ENCODE measurements at regions not wholly inside any gene's neighbourhood (a gene's known extent, or its start where the extent isn't known, plus 50 kb on each side); places are given as distances from the start of the nearest gene placed in this dataset.

- dilution Hi-C loops (cut with MboI; ENCODE audit: extremely low pct_ligation_motif_present, low sequenced_read_pairs), result no loop called here
- intact Hi-C loops (cut with micrococcal nuclease), result no loop called here
- DNase-seq (ENCODE audit: low read depth, low spot score), result no peak
Measured at GRCh38 chr9:13598738-13599137, 319.2 kb upstream of the MPDZ start.

DNA sequence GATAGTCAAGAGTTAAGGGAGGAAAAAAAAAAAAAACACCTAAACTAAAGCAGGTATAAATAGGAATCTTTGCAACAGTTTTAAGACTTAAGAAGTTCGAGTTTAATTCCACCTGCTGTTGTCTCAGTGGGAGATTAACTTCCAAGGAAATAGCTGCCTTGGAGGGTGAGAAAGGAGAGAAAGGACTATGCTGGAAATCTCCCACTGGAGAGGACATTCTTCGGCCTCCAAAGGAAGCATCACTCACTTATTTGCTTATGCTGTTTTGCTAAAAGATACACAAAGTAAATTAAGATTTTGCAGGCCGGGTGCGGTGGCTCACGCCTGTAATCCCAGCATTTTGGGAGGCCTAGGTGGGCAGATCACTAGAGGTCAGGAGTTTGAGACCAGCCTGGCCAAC is 317.9 kb upstream of the MPDZ start:
- no peaks in the 10 kb centered on the region for H4K20me1 ChIP-seq (replicated peaks; ENCODE audit: control insufficient read depth, extremely low read depth, insufficient read depth, low read length)
- H3K36me3 ChIP-seq (ENCODE audit: control insufficient read depth in 2 of 2, extremely low read depth in 1 of 2, insufficient read depth in 2 of 2, low read length in 2 of 2), result no peaks in the 10 kb centered on the region
- no peak for FAIRE-seq
- no peaks in the 10 kb centered on the region for H3K27me3 ChIP-seq (ENCODE audit: control insufficient read depth in 2 of 2, insufficient read depth in 2 of 2, low read length in 2 of 2)
- H3K9ac ChIP-seq (replicated peaks; ENCODE audit: extremely low read depth, insufficient read depth, low read length), result no peak overlapping the region
- H3K4me1 ChIP-seq (ENCODE audit: control insufficient read depth, extremely low read depth, insufficient read depth, low read length), result no peaks in the 10 kb centered on the region
- dilution Hi-C loops (cut with MboI; ENCODE audit: extremely low pct_ligation_motif_present, low sequenced_read_pairs), result no loop called here
- H3K4me2 ChIP-seq (ENCODE audit: insufficient read depth, low read length), result no peak overlapping the region
- no peak overlapping the region for H2AFZ ChIP-seq (ENCODE audit: low read depth, low read length)
- H3K9me3 ChIP-seq (replicated peaks; ENCODE audit: control insufficient read depth, insufficient read depth, low read length), result no peaks in the 10 kb centered on the region
- POLR2A ChIA-PET, result no interaction called here
- CTCF ChIA-PET, result no interaction called here
- DNase-seq (ENCODE audit: low read depth, low spot score), result no peak
- BruUV-seq (replicated peaks), result no TSS peak
- H3K9me1 ChIP-seq (replicated peaks; ENCODE audit: control insufficient read depth, extremely low read depth, insufficient read depth, low read length), result no peaks in the 10 kb centered on the region
- TF ChIP-seq MAX (IDR thresholded peaks at IDR 0.05; ENCODE audit: insufficient read depth, insufficient read length), result no peak
- TF ChIP-seq MYC (IDR thresholded peaks at IDR 0.05; ENCODE audit: low read depth, low read length), result no peak
- TF ChIP-seq, protein P1, sequence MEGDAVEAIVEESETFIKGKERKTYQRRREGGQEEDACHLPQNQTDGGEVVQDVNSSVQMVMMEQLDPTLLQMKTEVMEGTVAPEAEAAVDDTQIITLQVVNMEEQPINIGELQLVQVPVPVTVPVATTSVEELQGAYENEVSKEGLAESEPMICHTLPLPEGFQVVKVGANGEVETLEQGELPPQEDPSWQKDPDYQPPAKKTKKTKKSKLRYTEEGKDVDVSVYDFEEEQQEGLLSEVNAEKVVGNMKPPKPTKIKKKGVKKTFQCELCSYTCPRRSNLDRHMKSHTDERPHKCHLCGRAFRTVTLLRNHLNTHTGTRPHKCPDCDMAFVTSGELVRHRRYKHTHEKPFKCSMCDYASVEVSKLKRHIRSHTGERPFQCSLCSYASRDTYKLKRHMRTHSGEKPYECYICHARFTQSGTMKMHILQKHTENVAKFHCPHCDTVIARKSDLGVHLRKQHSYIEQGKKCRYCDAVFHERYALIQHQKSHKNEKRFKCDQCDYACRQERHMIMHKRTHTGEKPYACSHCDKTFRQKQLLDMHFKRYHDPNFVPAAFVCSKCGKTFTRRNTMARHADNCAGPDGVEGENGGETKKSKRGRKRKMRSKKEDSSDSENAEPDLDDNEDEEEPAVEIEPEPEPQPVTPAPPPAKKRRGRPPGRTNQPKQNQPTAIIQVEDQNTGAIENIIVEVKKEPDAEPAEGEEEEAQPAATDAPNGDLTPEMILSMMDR (IDR thresholded peaks at IDR 0.05; ENCODE audit: extremely low read depth in 1 of 2, insufficient read depth in 1 of 2, low read depth in 1 of 2, low read length in 2 of 2), result no peak
- TF ChIP-seq POLR2AphosphoS5 (IDR thresholded peaks at IDR 0.05; ENCODE audit: insufficient read depth, low read depth, low read length), result no peak
- TF ChIP-seq FOS (IDR thresholded peaks at IDR 0.05; ENCODE audit: borderline replicate concordance, insufficient read depth, low read length), result no peak
- TF ChIP-seq GATA2 (IDR thresholded peaks at IDR 0.05; ENCODE audit: insufficient read depth, insufficient read length, low read depth, low read length), result no peak
- H3K79me2 ChIP-seq (ENCODE audit: control insufficient read depth, insufficient read depth, low read length), result no peaks in the 10 kb centered on the region
- intact Hi-C loops (cut with micrococcal nuclease), result no loop called here
- H3K4me3 ChIP-seq (replicated peaks in 1 of 3; ENCODE audit: insufficient read depth in 1 of 3, low read depth in 1 of 3, low read length in 3 of 3), result no peak overlapping the region
- H3K27ac ChIP-seq (ENCODE audit: insufficient read depth, low read depth, low read length), result no peak overlapping the region

More at GRCh38 chr9:13598738-13599137, 319.2 kb upstream of the MPDZ start:
- H3K36me3 ChIP-seq (ENCODE audit: control insufficient read depth in 2 of 2, extremely low read depth in 1 of 2, insufficient read depth in 2 of 2, low read length in 2 of 2), result no peaks in the 10 kb centered on the region
- no peaks in the 10 kb centered on the region for H3K27me3 ChIP-seq (ENCODE audit: control insufficient read depth in 2 of 2, insufficient read depth in 2 of 2, low read length in 2 of 2)
- CTCF ChIA-PET, result interaction anchor here (1.5 to 1.9 kb wide), 2 partner anchors 9 to 10 kb away, joined by 4 read pairs; no protein-coding TSS in a partner anchor
- no peak overlapping the region for H3K4me3 ChIP-seq (replicated peaks in 1 of 3; ENCODE audit: insufficient read depth in 1 of 3, low read depth in 1 of 3, low read length in 3 of 3)
- H3K4me2 ChIP-seq (ENCODE audit: insufficient read depth, low read length), result no peak overlapping the region
- H3K4me1 ChIP-seq (ENCODE audit: control insufficient read depth, extremely low read depth, insufficient read depth, low read length), result peaks cover 3% of the 10 kb centered on the region
- TF ChIP-seq GATA2 (IDR thresholded peaks at IDR 0.05; ENCODE audit: insufficient read depth, insufficient read length, low read depth, low read length) (no peak), JUN (IDR thresholded peaks at IDR 0.05; ENCODE audit: borderline replicate concordance, insufficient read depth, insufficient read length, low read depth) (no peak), MAX (IDR thresholded peaks at IDR 0.05; ENCODE audit: insufficient read depth, insufficient read length) (no peak), POLR2A (IDR thresholded peaks at IDR 0.05; ENCODE audit: low read depth, low read length) (no peak), FOS (IDR thresholded peaks at IDR 0.05; ENCODE audit: borderline replicate concordance, insufficient read depth, low read length) (no peak)
- H3K9ac ChIP-seq (replicated peaks; ENCODE audit: extremely low read depth, insufficient read depth, low read length), result no peak overlapping the region
- H3K9me3 ChIP-seq (replicated peaks; ENCODE audit: control insufficient read depth, insufficient read depth, low read length), result no peaks in the 10 kb centered on the region
- no peaks in the 10 kb centered on the region for H3K9me1 ChIP-seq (replicated peaks; ENCODE audit: control insufficient read depth, extremely low read depth, insufficient read depth, low read length)
- no peak for FAIRE-seq
- no peak overlapping the region for H2AFZ ChIP-seq (ENCODE audit: low read depth, low read length)
- POLR2A ChIA-PET, result no interaction called here
- no peak overlapping the region for H3K27ac ChIP-seq (ENCODE audit: insufficient read depth, low read depth, low read length)
- H4K20me1 ChIP-seq (replicated peaks; ENCODE audit: control insufficient read depth, extremely low read depth, insufficient read depth, low read length), result no peaks in the 10 kb centered on the region
- BruUV-seq (replicated peaks), result no TSS peak
- H3K79me2 ChIP-seq (ENCODE audit: control insufficient read depth, insufficient read depth, low read length), result no peaks in the 10 kb centered on the region

Measured in endothelial cell of umbilical vein (primary cell).